Pancreas (tissue), 10 donors: ENCODE measurements at regions not wholly inside any gene's neighbourhood (a gene's known extent, or its start where the extent isn't known, plus 50 kb on each side); places are given as distances from the start of the nearest gene placed in this dataset.

ENCODE experiments used
- ATAC-seq, 4 donors: fragments of 200-7000 bp; cut with Tn5 transposase; one replicate each; pipeline versions ENCODE4 v1.8.0 to v1.9.1; 2020; ENCODE audit warnings: mild to moderate bottlenecking in 4 of 4, moderate library complexity in 4 of 4
- DNase-seq, 6 donors: peaks; one replicate each; pipeline ENCODE4 v3.0.0-alpha.2; 2020
- FAIRE-seq: peaks from 2 replicates; lab custom pipeline; 2012; peaks lifted over from hg19 to GRCh38; lab: Jason Lieb, UNC
- H3K27ac ChIP-seq, 4 donors: fragments of 200-600 bp; sonication (generic); 1 replicate in 3 of 4; 2 replicates in 1 of 4; pipeline versions ENCODE4 v1.5.0 to v1.8.0; 2020
- H3K27me3 ChIP-seq, 4 donors: fragments of 200-600 bp; one replicate each; pipeline ENCODE4 v1.8.0; 2021
- H3K36me3 ChIP-seq, 3 donors: fragments of 200-600 bp; sonication (generic) in 1 of 3; one replicate each; pipeline versions ENCODE4 v1.5.0 to v1.8.0; 2020 to 2021
- H3K4me1 ChIP-seq, 3 donors: fragments of 200-600 bp; one replicate each; pipeline ENCODE4 v1.8.0; 2021
- H3K4me3 ChIP-seq, 4 donors: fragments of 200-600 bp; sonication (generic) in 2 of 4; one replicate each; pipeline versions ENCODE4 v1.5.0 to v1.8.0; 2020 to 2021
- H3K9me3 ChIP-seq, 4 donors: fragments of 200-600 bp; one replicate each; pipeline ENCODE4 v1.8.0; 2021
- WGBS, 2 donors: extraction: QIAGEN DNeasy Blood & Tissue Kit; methylation state at CpG; one replicate each; pipeline ENCODE4 v1.1.7; 2013; 5-methylcytosine and 5-hydroxymethylcytosine counted together
- intact Hi-C, 3 donors: fragments of 100-400 bp; cut with DNase I; formaldehyde crosslinking; loops; one replicate each; pipeline versions ENCODE4 v1.11.1 to v1.14.2; 2022
- TF ChIP-seq, protein P1 (sequence below), 4 donors: fragments of 200-600 bp; sonication (generic) in 3 of 4; IDR thresholded peaks; one replicate each; pipeline versions ENCODE4 v1.5.0 to v1.8.0; 2021; ENCODE audit warnings: antibody characterized with exemption in 4 of 4
- donor health status: healthy with polysubstance abuse.
- donor health status: DM: no; HTN: no; CAD: no; lungs with moderate emphysema.
- donor health status: DM: no; HTN: no; CAD: no.
- donor health status: control.
- donor health status: control.
- donor health status: Bipolar disorder and iron deficiency.
- donor health status: DM: yes; HTN: yes; CAD: no.
- donor health status: DM: no; HTN: no; CAD: no.
- donor health status: DM: no; HTN: no; CAD: no.
- donor health status: DM: yes; HTN: yes; CAD: no.

DNA sequence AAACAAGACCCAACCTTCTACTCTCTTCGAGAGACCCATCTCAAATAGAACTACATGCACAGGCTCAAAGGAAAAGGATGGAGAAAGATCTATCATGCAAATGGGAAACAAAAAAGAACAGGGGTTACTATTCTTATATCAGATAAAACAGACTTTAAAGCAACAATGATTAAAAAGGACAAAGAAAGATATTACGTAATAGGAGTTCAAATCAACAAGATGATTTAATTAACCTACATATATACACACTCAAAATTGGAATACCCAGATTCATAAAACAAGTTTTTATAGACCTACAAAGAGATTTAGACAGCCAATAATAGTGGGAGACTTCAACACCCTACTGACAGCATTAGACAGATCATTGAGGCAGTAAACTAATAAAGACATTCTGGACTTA, 536.6 kb upstream of the RAG2 start:
- FAIRE-seq: no peak
- ATAC-seq: no peak
- intact Hi-C loops: no loop called here
- H3K27ac ChIP-seq: no peak overlapping the region
- TF ChIP-seq, protein P1, sequence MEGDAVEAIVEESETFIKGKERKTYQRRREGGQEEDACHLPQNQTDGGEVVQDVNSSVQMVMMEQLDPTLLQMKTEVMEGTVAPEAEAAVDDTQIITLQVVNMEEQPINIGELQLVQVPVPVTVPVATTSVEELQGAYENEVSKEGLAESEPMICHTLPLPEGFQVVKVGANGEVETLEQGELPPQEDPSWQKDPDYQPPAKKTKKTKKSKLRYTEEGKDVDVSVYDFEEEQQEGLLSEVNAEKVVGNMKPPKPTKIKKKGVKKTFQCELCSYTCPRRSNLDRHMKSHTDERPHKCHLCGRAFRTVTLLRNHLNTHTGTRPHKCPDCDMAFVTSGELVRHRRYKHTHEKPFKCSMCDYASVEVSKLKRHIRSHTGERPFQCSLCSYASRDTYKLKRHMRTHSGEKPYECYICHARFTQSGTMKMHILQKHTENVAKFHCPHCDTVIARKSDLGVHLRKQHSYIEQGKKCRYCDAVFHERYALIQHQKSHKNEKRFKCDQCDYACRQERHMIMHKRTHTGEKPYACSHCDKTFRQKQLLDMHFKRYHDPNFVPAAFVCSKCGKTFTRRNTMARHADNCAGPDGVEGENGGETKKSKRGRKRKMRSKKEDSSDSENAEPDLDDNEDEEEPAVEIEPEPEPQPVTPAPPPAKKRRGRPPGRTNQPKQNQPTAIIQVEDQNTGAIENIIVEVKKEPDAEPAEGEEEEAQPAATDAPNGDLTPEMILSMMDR (IDR thresholded peaks at IDR 0.05): no peak
- no peak overlapping the region for H3K4me3 ChIP-seq
- no peaks in the 10 kb centered on the region for H3K27me3 ChIP-seq
- no peaks in the 10 kb centered on the region for H3K9me3 ChIP-seq
- no peaks in the 10 kb centered on the region for H3K36me3 ChIP-seq
- DNase-seq: no peak
- 13 to 41% methylated on average over 2 of the region's 2 CpGs for WGBS, 2 donors
- H3K4me1 ChIP-seq: no peaks in the 10 kb centered on the region

DNA sequence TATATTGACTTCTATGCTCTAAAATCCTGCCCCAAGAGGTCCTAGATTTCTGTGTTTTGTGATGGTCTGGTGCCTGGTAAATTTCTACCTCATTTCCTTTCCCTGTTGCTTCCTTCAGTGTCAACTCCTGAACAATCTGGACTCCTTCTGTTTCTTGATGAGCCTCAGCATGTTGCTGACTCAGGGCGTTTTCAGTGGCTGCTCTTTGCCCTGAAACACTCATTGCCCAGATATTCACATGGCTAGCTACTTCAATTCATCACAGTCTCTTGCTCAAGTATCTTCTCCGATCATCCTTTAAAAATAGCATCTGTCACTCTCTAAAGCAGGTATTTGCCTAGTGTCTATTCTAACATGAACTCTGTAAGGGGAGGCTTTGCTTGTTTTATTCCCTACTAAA, 526.3 kb upstream of the RAG2 start:
- DNase-seq: no peak
- no peak for FAIRE-seq
- no peaks in the 10 kb centered on the region for H3K9me3 ChIP-seq
- no peak for ATAC-seq
- H3K4me1 ChIP-seq: no peaks in the 10 kb centered on the region
- H3K27me3 ChIP-seq: no peaks in the 10 kb centered on the region
- TF ChIP-seq, protein P1 (IDR thresholded peaks at IDR 0.05): no peak
- H3K4me3 ChIP-seq: no peak overlapping the region
- H3K36me3 ChIP-seq: no peaks in the 10 kb centered on the region
- no peak overlapping the region for H3K27ac ChIP-seq
- intact Hi-C loops: no loop called here
- WGBS, 2 donors: 28 to 45% methylated on average over 2 of the region's 2 CpGs

DNA sequence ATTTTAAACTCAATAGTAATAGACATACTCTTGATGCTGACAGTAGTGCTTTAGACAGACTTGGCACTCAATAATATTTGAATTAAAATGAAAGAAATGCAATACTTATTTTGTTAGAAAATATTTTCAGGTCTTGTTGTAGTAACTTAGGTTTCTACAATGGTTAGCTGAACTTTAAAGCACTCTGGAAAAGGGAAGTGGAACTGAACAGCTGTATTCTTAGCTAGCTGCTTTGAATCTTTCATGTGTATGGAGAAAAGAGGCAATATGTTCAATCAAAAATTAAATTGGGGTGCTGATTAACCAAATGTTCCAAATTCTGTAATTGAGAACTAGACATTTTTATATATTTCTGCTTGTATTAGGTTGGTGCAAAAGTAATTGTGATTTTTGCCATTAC, 517.9 kb upstream of the RAG2 start:
- DNase-seq: no peak
- TF ChIP-seq, protein P1 (IDR thresholded peaks at IDR 0.05): no peak
- FAIRE-seq: no peak
- Histone ChIP-seq H3K36me3 (no peaks in the 10 kb centered on the region), H3K9me3 (no peaks in the 10 kb centered on the region), H3K27me3 (no peaks in the 10 kb centered on the region), H3K4me1 (no peaks in the 10 kb centered on the region), H3K27ac (no peak overlapping the region), H3K4me3 (no peak overlapping the region)
- ATAC-seq: no peak
- intact Hi-C loops: no loop called here

DNA sequence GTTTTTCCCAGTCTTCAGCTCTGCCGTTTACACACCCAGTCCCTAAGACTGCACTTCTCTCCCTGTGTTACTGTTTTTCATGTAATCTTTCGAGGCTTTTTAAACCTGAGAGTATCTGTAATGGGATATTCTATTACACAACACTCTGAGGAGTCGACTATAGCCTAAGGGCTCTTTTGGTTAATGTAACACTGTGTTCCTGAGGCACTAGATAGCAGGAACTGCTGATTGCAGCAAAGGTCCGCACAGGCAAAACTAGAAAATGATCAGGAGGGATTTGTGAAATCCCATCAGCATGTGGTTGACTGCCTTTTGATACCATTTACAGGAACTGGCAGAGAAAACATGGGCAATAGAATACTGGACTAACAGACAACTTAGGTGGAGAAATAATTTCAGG, 512.3 kb upstream of the RAG2 start:
- intact Hi-C loops: no loop called here
- FAIRE-seq (no peak), DNase-seq (no peak), ATAC-seq (no peak)
- TF ChIP-seq, protein P1 (IDR thresholded peaks at IDR 0.05): no peak
- Histone ChIP-seq H3K9me3 (no peaks in the 10 kb centered on the region), H3K27ac (no peak overlapping the region), H3K36me3 (no peaks in the 10 kb centered on the region), H3K4me1 (no peaks in the 10 kb centered on the region), H3K27me3 (no peaks in the 10 kb centered on the region), H3K4me3 (no peak overlapping the region)
- WGBS, 2 donors: 40 to 47% methylated on average over 4 of the region's 4 CpGs

DNA sequence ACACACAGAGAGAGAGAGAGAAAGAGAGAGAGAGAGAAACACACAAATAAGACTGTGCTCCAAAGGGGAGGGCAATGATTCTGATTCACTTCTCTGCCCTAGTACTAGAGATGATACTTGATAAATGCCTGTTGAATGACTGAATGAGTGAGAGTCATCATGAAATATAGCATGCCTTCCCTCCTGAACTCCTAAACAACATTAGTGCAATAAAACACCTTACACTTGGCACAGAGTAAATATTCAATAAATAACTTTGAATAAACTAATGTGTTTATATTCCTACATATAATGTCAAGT, 511.2 kb upstream of the RAG2 start:
- Histone ChIP-seq H3K4me1 (no peaks in the 10 kb centered on the region), H3K4me3 (no peak overlapping the region), H3K9me3 (no peaks in the 10 kb centered on the region), H3K27me3 (no peaks in the 10 kb centered on the region), H3K36me3 (no peaks in the 10 kb centered on the region), H3K27ac (no peak overlapping the region)
- DNase-seq: no peak
- no peak for ATAC-seq
- TF ChIP-seq, protein P1 (IDR thresholded peaks at IDR 0.05): no peak
- no peak for FAIRE-seq
- intact Hi-C loops: no loop called here
